WERI-Rb-1 (cell line): ENCODE measurements at regions not wholly inside any gene's neighbourhood (a gene's known extent, or its start where the extent isn't known, plus 50 kb on each side); places are given as distances from the start of the nearest gene placed in this dataset.

Experiments used
- DNase-seq: peaks from one replicate; pipeline ENCODE4 v3.0.0-alpha.2; 2020
- H3K27ac ChIP-seq: fragments of 250-450 bp; sonication (Bioruptor Pico); 2 replicates; pipeline ENCODE4 v1.5.1; 2020; ENCODE audit warnings: mild to moderate bottlenecking, moderate library complexity
- H3K27me3 ChIP-seq: fragments of 250-450 bp; sonication (Bioruptor Pico); 2 replicates; pipeline ENCODE4 v1.5.1; 2021; ENCODE audit warnings: mild to moderate bottlenecking, low read depth, moderate library complexity; ENCODE audit not compliant: insufficient read depth, severe bottlenecking
- H3K36me3 ChIP-seq: fragments of 250-450 bp; sonication (Bioruptor Pico); 2 replicates; pipeline ENCODE4 v1.5.1; 2020; ENCODE audit warnings: mild to moderate bottlenecking, moderate library complexity
- H3K4me3 ChIP-seq: 2 replicates; pipeline ENCODE4 v1.5.1; 2011; ENCODE audit warnings: low read depth, mild to moderate bottlenecking, control low read depth, low read length
- H3K9me3 ChIP-seq: fragments of 250-450 bp; sonication (Bioruptor Pico); 2 replicates; pipeline ENCODE4 v1.5.1; 2021; ENCODE audit warnings: mild to moderate bottlenecking, moderate library complexity; ENCODE audit not compliant: severe bottlenecking
- TF ChIP-seq, protein P1 (sequence below): IDR thresholded peaks from 2 replicates; pipeline ENCODE4 v1.5.1; 2011; ENCODE audit warnings: low read depth, mild to moderate bottlenecking, control low read depth, inconsistent platforms, low read length

- H3K27me3 ChIP-seq = no peaks in the 10 kb centered on the region
- TF ChIP-seq, protein P1, sequence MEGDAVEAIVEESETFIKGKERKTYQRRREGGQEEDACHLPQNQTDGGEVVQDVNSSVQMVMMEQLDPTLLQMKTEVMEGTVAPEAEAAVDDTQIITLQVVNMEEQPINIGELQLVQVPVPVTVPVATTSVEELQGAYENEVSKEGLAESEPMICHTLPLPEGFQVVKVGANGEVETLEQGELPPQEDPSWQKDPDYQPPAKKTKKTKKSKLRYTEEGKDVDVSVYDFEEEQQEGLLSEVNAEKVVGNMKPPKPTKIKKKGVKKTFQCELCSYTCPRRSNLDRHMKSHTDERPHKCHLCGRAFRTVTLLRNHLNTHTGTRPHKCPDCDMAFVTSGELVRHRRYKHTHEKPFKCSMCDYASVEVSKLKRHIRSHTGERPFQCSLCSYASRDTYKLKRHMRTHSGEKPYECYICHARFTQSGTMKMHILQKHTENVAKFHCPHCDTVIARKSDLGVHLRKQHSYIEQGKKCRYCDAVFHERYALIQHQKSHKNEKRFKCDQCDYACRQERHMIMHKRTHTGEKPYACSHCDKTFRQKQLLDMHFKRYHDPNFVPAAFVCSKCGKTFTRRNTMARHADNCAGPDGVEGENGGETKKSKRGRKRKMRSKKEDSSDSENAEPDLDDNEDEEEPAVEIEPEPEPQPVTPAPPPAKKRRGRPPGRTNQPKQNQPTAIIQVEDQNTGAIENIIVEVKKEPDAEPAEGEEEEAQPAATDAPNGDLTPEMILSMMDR = no peak
- H3K4me3 ChIP-seq = no peak overlapping the region
- H3K27ac ChIP-seq = no peak overlapping the region
- no peaks in the 10 kb centered on the region for H3K36me3 ChIP-seq
- DNase-seq = no peak
- H3K9me3 ChIP-seq = peaks cover 5% of the 10 kb centered on the region
These were observed 323.6 kb downstream of the AASDHPPT start for GRCh38 chr11:106400949-106401570.

GRCh38 chr11:106403751-106404150 lies 326.3 kb downstream of the AASDHPPT start:
- H3K36me3 ChIP-seq = no peaks in the 10 kb centered on the region
- H3K9me3 ChIP-seq = no peaks in the 10 kb centered on the region
- H3K27ac ChIP-seq = no peak overlapping the region
- H3K27me3 ChIP-seq = no peaks in the 10 kb centered on the region
- H3K4me3 ChIP-seq = no peak overlapping the region
- DNase-seq = no peak
- TF ChIP-seq, protein P1 = no peak

DNA sequence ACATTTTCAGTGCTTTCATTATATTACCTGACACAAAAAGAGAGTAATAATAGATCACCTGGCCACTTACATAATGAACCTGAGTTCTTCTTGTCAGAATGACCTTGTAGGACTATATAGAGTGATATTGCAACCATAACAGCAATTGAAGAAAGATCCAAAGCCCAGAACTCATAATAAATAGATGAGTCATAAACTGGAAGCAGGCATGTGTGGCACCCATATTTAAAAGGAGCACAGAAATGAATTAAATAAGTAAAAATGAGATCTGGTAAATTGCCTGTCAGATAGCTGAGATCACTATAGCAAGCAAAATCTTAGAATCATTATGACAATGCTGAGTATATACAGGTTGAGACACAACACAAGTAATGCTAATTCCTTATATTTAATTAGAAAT lies 331.8 kb downstream of the AASDHPPT start:
- H3K27me3 ChIP-seq = no peaks in the 10 kb centered on the region
- TF ChIP-seq, protein P1 = no peak
- H3K36me3 ChIP-seq = no peaks in the 10 kb centered on the region
- DNase-seq = no peak
- no peaks in the 10 kb centered on the region for H3K9me3 ChIP-seq
- no peak overlapping the region for H3K27ac ChIP-seq
- H3K4me3 ChIP-seq = no peak overlapping the region

- Histone ChIP-seq H3K4me3 (no peak overlapping the region), H3K36me3 (no peaks in the 10 kb centered on the region), H3K9me3 (no peaks in the 10 kb centered on the region), H3K27me3 (no peaks in the 10 kb centered on the region), H3K27ac (no peak overlapping the region)
- TF ChIP-seq, protein P1 = no peak
- DNase-seq = no peak
These were observed 332.2 kb downstream of the AASDHPPT start for GRCh38 chr11:106409671-106410070.

GRCh38 chr11:106410902-106411301 lies 333.4 kb downstream of the AASDHPPT start:
- Histone ChIP-seq H3K36me3 (no peaks in the 10 kb centered on the region), H3K9me3 (no peaks in the 10 kb centered on the region), H3K27me3 (no peaks in the 10 kb centered on the region), H3K27ac (no peak overlapping the region), H3K4me3 (no peak overlapping the region)
- DNase-seq = no peak
- TF ChIP-seq, protein P1 = no peak

GRCh38 chr11:106413222-106413621 lies 335.8 kb downstream of the AASDHPPT start:
- DNase-seq = no peak
- no peaks in the 10 kb centered on the region for H3K27me3 ChIP-seq
- no peak overlapping the region for H3K27ac ChIP-seq
- H3K9me3 ChIP-seq = no peaks in the 10 kb centered on the region
- no peaks in the 10 kb centered on the region for H3K36me3 ChIP-seq
- no peak overlapping the region for H3K4me3 ChIP-seq
- TF ChIP-seq, protein P1 = no peak
